H1 (cell line): ENCODE measurements at regions not wholly inside any gene's neighbourhood (a gene's known extent, or its start where the extent isn't known, plus 50 kb on each side); places are given as distances from the start of the nearest gene placed in this dataset.

Experiments
- CHD1 ChIP-seq: IDR thresholded peaks from 2 replicates; pipeline ENCODE4 v1.6.1; 2012; ENCODE audit warnings: low read depth, low read length, improper control_type of control experiment
- EGR1 ChIP-seq: IDR thresholded peaks from 2 replicates; pipeline ENCODE4 v1.6.1; 2011; ENCODE audit warnings: low read depth, low read length, borderline replicate concordance
- MAFK ChIP-seq: IDR thresholded peaks from 2 replicates; pipeline ENCODE4 v1.6.1; 2012; ENCODE audit warnings: low read depth, mild to moderate bottlenecking, improper control_type of control experiment, low read length
- RFX5 ChIP-seq: IDR thresholded peaks from 2 replicates; pipeline ENCODE4 v1.6.1; 2011; ENCODE audit warnings: low read depth, low read length, improper control_type of control experiment, borderline replicate concordance
- RXRA ChIP-seq: IDR thresholded peaks from 2 replicates; pipeline ENCODE4 v1.6.1; 2011; ENCODE audit warnings: low read depth, mild to moderate bottlenecking, low read length, moderate library complexity; ENCODE audit not compliant: insufficient read depth
- USF2 ChIP-seq: IDR thresholded peaks from 2 replicates; pipeline ENCODE4 v1.6.1; 2011; ENCODE audit warnings: low read length, improper control_type of control experiment

- TF ChIP-seq RFX5 (no peak), MAFK (no peak), EGR1 (no peak), RXRA (no peak), USF2 (no peak), CHD1 (no peak)
These were observed 99.8 kb downstream of the AASDHPPT start (continued) for GRCh38 chr11:106177311-106177710.
